HL-60/S4 treated with phorbol 12-myristate 13-acetate at 8.2 ng/mL for 4 days and 3 days (cell line): ENCODE measurements at regions not wholly inside any gene's neighbourhood (a gene's known extent, or its start where the extent isn't known, plus 50 kb on each side); places are given as distances from the start of the nearest gene placed in this dataset.

ENCODE experiments used
- in situ Hi-C: fragments of 300-500 bp; cut with MboI; formaldehyde crosslinking; loops from 2 replicates; pipeline ENCODE4 v1.15.0; 2022; ENCODE audit warnings: low sequenced_read_pairs

DNA sequence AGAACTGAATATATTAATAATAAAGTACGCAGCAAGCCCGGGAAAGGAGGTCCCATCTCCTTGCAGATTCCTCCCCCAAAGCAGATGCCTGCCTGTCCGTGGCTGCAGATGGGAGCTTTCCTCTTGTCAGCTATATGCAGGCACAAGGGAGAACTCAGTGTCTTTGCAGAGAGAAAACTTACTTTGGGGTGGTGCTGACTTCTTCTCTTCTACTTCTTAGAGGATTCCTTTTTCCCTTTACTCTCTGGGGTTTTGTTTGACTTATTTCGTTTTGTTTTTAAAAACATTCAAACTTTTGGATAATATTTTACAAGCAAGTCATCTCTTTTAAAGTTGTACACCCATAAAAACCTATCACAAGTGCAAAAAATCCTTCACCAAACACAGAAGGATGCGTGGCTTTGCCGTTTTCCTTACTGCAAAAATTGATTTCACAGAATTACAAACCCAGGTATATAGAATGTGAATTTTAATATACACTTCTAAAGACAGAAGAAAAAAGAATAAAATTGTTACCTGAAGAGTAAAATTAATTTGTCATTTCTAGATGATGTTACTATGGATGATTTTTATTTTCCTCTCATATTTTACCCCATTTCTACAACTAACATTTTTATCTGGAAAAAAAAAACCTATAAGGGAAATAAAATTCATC is 65.3 kb upstream of the IGF1R start:
- in situ Hi-C loops = no loop called here

DNA sequence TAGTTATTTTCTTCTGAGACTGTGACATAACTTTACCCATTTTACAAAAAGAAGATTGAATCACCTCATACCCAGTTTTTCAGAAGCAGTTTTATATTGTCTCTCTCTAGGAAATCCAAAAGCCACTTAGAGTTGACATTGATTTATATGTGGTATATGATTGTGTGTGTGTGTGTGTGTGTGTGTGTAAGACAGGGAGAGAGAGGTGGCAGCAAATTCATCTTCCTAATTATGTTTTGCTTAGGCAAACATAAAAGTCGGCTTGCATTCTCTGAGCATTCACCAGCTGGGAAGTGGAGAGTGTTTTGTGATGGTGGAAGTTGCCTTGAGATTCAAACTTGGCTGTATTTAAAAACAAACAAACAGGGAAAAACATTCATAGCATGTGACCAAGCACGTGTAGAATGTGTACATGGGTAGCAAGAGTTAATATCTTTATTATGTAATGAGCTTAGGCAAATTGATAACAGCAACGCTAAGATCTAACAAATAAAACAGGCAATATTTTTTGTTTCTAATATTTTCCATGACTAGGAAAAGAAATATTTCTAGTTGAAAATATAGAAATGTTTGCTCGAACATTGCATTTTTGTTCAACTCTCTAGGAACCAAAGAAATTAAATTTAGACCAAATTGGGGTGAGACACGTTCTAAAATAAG is 64.4 kb upstream of the IGF1R start:
- in situ Hi-C loops = no loop called here

DNA sequence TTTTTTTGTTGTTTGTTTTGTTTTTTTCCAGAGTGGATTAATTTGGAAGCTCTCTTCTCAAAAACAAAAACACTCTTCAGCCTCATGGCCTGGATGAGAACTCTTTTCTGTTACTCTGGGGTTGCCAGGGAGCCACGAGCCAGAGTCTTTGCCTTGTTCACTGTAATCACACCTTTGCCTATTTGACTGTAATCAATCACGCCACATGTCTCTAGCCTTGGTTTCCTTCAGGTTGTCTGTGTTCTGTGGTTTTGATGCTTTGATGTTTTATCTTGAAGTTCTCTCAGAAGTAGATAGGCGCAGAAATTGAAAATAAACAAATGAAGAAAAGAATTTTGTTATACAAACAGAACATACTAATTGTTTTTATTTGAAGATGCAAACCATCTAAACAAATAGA is 62.3 kb upstream of the IGF1R start:
- in situ Hi-C loops = no loop called here

DNA sequence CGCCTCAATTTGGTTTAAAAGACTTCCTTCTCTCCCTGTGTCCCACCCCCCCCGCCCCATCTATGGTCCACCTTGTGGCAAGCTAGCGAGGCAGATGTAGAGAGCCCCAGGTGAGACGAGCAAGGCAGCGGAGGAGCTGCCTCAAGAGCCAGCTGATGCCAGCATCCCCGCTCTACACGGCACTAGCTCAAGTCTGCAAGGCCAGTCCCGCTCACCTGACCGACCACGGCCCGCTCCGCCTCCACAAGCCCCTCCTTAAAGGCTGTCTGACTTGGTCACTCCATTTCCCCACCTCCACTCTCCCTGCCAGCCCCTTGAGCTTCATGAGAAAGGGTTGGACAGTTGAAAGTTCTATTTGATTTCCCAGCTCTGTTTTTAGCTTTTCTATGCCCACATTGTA is 56.2 kb upstream of the IGF1R start:
- in situ Hi-C loops = no loop called here

GRCh38 chr15:98596131-98596530 is 52.2 kb upstream of the IGF1R start:
- in situ Hi-C loops = no loop called here

GRCh38 chr15:98596885-98597392 is 51.4 kb upstream of the IGF1R start:
- in situ Hi-C loops = no loop called here

DNA sequence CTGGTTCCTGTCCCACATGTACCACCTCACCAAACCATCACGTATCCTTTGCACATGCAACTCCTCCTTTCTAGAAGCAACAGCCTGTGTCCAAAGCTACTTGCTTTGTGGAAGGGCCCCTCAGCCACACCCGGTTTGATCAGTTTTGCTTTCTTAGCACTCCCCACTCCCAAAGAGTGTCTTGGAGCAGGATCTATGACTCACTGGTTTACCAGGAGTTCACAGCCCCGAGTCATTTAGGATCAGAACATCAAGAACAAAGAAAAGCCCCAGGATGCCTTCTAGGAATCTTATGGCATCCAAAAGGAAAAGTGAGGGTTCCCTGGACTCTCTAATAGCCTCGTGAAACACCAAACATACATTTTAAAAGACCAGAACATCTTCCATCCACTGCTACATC is 50.7 kb upstream of the IGF1R start:
- in situ Hi-C loops = no loop called here
